GM23338 (cell line): ENCODE measurements at regions not wholly inside any gene's neighbourhood (a gene's known extent, or its start where the extent isn't known, plus 50 kb on each side); places are given as distances from the start of the nearest gene placed in this dataset.

Experiments used
- ATAC-seq: fragments of 200-7000 bp; cut with Tn5 transposase; 3 replicates; pipeline ENCODE4 v1.9.1; 2020
- DNase-seq: peaks from one replicate; pipeline ENCODE4 v3.0.0-alpha.2; 2015; ENCODE audit warnings: low spot score
- H2AFZ ChIP-seq: fragments of 200-600 bp; sonication (generic); 2 replicates; pipeline ENCODE4 v1.8.0; 2016; ENCODE audit warnings: antibody characterized with exemption, mild to moderate bottlenecking, moderate library complexity
- H3F3A ChIP-seq: fragments of 200-600 bp; sonication (generic); replicated peaks from 2 replicates; pipeline ENCODE4 v1.8.0; 2017; ENCODE audit warnings: antibody characterized with exemption, mixed run types, low read depth
- H3K27ac ChIP-seq: fragments of 200-600 bp; sonication (generic); 2 replicates; pipeline ENCODE4 v1.6.1; 2016; ENCODE audit warnings: low read depth
- H3K27me3 ChIP-seq: fragments of 200-600 bp; sonication (generic); 2 replicates; pipeline ENCODE4 v1.8.0; 2016; ENCODE audit warnings: mild to moderate bottlenecking, mixed run types, moderate library complexity; ENCODE audit not compliant: insufficient read depth
- H3K36me3 ChIP-seq: fragments of 200-600 bp; sonication (generic); 2 replicates; pipeline ENCODE4 v1.8.0; 2016; ENCODE audit warnings: mild to moderate bottlenecking; ENCODE audit not compliant: insufficient read depth
- H3K4me1 ChIP-seq: fragments of 200-600 bp; sonication (generic); 2 replicates; pipeline ENCODE4 v1.8.0; 2016; ENCODE audit warnings: mild to moderate bottlenecking, moderate library complexity; ENCODE audit not compliant: insufficient read depth
- H3K4me2 ChIP-seq: fragments of 200-600 bp; sonication (generic); 2 replicates; pipeline ENCODE4 v1.7.1; 2017; ENCODE audit warnings: mixed run types
- H3K4me3 ChIP-seq: fragments of 200-600 bp; sonication (generic); 2 replicates; pipeline ENCODE4 v1.6.1; 2016; ENCODE audit warnings: mixed run types
- H3K79me2 ChIP-seq: fragments of 200-600 bp; sonication (generic); replicated peaks from 2 replicates; pipeline ENCODE4 v1.8.0; 2017; ENCODE audit warnings: mild to moderate bottlenecking; ENCODE audit not compliant: insufficient read depth
- H3K9me2 ChIP-seq: fragments of 200-600 bp; sonication (generic); 2 replicates; pipeline ENCODE4 v1.8.0; 2017; ENCODE audit not compliant: insufficient read depth
- H4K20me1 ChIP-seq: fragments of 200-600 bp; sonication (generic); replicated peaks from 2 replicates; pipeline ENCODE4 v1.8.0; 2017; ENCODE audit warnings: mild to moderate bottlenecking; ENCODE audit not compliant: insufficient read depth
- H3K27ac Mint-ChIP-seq: 2 replicates; pipeline ENCODE4 v1.8.0; 2020; ENCODE audit warnings: inconsistent platforms, mild to moderate bottlenecking, moderate library complexity, mixed read lengths
- H3K27me3 Mint-ChIP-seq: 3 replicates; pipeline ENCODE4 v1.8.0; 2022; ENCODE audit warnings: low read depth, mild to moderate bottlenecking, moderate library complexity, mixed read lengths, inconsistent platforms; ENCODE audit not compliant: insufficient read depth, poor library complexity
- H3K36me3 Mint-ChIP-seq: 3 replicates; pipeline ENCODE4 v1.8.0; 2021; ENCODE audit warnings: low read depth, mild to moderate bottlenecking, inconsistent platforms, moderate library complexity, mixed read lengths
- H3K4me1 Mint-ChIP-seq: 3 replicates; pipeline ENCODE4 v1.8.0; 2020; ENCODE audit warnings: mild to moderate bottlenecking, inconsistent platforms, mixed read lengths
- H3K4me3 Mint-ChIP-seq: 3 replicates; pipeline ENCODE4 v1.8.0; 2021; ENCODE audit warnings: moderate library complexity, mild to moderate bottlenecking, inconsistent platforms, mixed read lengths
- H3K9me3 Mint-ChIP-seq: 3 replicates; pipeline ENCODE4 v1.8.0; 2020; ENCODE audit warnings: moderate library complexity, mild to moderate bottlenecking, inconsistent platforms, mixed read lengths
- CREB1 ChIP-seq: fragments of 250-450 bp; sonication (Bioruptor Pico); IDR thresholded peaks from 2 replicates; pipeline ENCODE4 v1.5.0; 2020; ENCODE audit warnings: low read depth, mild to moderate bottlenecking, moderate library complexity
- CTCF ChIP-seq, 2 experiments: fragments of 200-600 bp in 1 of 2; sonication (generic) in 1 of 2; conservative IDR thresholded peaks; 2 replicates each; pipeline versions ENCODE4 v1.5.1 to v1.6.1; 2016 to 2017; ENCODE audit warnings: antibody characterized with exemption in 2 of 2, low read depth in 2 of 2, mild to moderate bottlenecking in 2 of 2, moderate library complexity in 1 of 2
- EZH2 ChIP-seq: fragments of 200-600 bp; sonication (generic); IDR thresholded peaks from one replicate; pipeline ENCODE4 v1.8.0; 2017; ENCODE audit warnings: antibody characterized with exemption, mild to moderate bottlenecking, low read depth; ENCODE audit not compliant: unreplicated experiment
- POLR2AphosphoS5 ChIP-seq: IDR thresholded peaks from 2 replicates; pipeline ENCODE4 v1.6.1; 2016; ENCODE audit warnings: antibody characterized with exemption, low read depth
- STAT1 ChIP-seq: IDR thresholded peaks from one replicate; pipeline ENCODE4 v1.6.1; 2016; ENCODE audit warnings: antibody characterized with exemption; ENCODE audit not compliant: unreplicated experiment
- ZNF114 ChIP-seq: fragments of 250-450 bp; sonication (Bioruptor Pico); IDR thresholded peaks from 2 replicates; pipeline ENCODE4 v1.5.0; 2020; ENCODE audit warnings: mild to moderate bottlenecking, moderate library complexity
- ZNF331 ChIP-seq: fragments of 250-450 bp; sonication (Bioruptor Pico); IDR thresholded peaks from 2 replicates; pipeline ENCODE4 v1.5.0; 2020; ENCODE audit warnings: low read depth, mild to moderate bottlenecking, moderate library complexity
- ZNF462 ChIP-seq: fragments of 250-450 bp; sonication (Bioruptor Pico); IDR thresholded peaks from 2 replicates; pipeline ENCODE4 v1.5.0; 2020; ENCODE audit warnings: mild to moderate bottlenecking, moderate library complexity

GRCh38 chr2:4891394-4891793 is 800.8 kb upstream of the SOX11 start:
- ATAC-seq: no peak
- no peaks in the 10 kb centered on the region for H4K20me1 ChIP-seq

More at GRCh38 chr2:4891394-4891793, 800.8 kb upstream of the SOX11 start:
- Histone ChIP-seq H3K4me1 (no peaks in the 10 kb centered on the region), H3K4me2 (no peak overlapping the region), H3K4me3 (no peak overlapping the region), H2AFZ (no peak overlapping the region), H3K36me3 (no peaks in the 10 kb centered on the region), H3K27ac (no peak overlapping the region), H3K27me3 (no peaks in the 10 kb centered on the region), H3K79me2 (no peaks in the 10 kb centered on the region), H3K9me2 (no peaks in the 10 kb centered on the region), H3F3A (no peaks in the 10 kb centered on the region)
- Mint-ChIP-seq H3K4me1 (no peaks in the 10 kb centered on the region), H3K36me3 (no peaks in the 10 kb centered on the region), H3K9me3 (peaks cover 74% of the 10 kb centered on the region), H3K27ac (no peak overlapping the region), H3K27me3 (peaks cover 2% of the 10 kb centered on the region), H3K4me3 (no peak overlapping the region)
- no peak for DNase-seq
- no peak for TF ChIP-seq CREB1 (CRISPR knock-in tag)
- no peak for TF ChIP-seq CTCF (conservative IDR thresholded peaks at IDR 0.05; ENCODE audit: low read depth in 2 of 2)
- TF ChIP-seq ZNF114 (CRISPR knock-in tag): no peak
- no peak for TF ChIP-seq POLR2AphosphoS5
- no peak for TF ChIP-seq ZNF462 (CRISPR knock-in tag)
- no peak for TF ChIP-seq EZH2
- no peak for TF ChIP-seq STAT1
- no peak for TF ChIP-seq ZNF331 (CRISPR knock-in tag)
